ENCODE measurements at regions not wholly inside any gene's neighbourhood (a gene's known extent, or its start where the extent isn't known, plus 50 kb on each side); places are given as distances from the start of the nearest gene placed in this dataset.
A peak's percentile ranks its signal among the peaks of the same experiment; 100 is the strongest.

DNA sequence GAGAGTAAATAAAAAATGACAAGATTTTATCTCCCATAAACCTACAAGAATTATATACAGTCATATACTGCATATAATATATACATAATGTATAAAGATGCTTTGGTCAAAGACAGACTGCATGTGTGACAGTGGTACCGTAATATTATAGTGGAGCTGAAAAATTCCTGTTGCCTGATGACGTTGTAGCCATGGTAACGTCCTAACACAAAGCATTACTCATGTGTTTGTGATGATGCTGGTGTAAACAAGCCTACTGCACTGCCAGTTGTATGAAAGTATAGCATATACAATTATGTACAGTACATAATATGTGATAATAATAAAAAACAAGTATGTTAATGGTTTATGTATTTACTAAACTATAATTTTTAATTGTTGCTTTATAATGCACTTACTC, 245.2 kb upstream of the CENPE start:
- DNase-seq: peak in 1 of 2 experiments; percentile 60
- Histone ChIP-seq H3K4me3 (no peak overlapping the region), H4K20me1 (ENCODE audit: insufficient read depth) (no peaks in the 10 kb centered on the region), H3K27me3 (ENCODE audit: insufficient read depth, low read depth) (no peaks in the 10 kb centered on the region), H3K36me3 (ENCODE audit: low read depth) (no peaks in the 10 kb centered on the region), H3K9me3 (ENCODE audit: insufficient read depth, low read depth) (no peaks in the 10 kb centered on the region), H3K4me2 (no peak overlapping the region), H2AFZ (no peak overlapping the region), H3K4me1 (replicated peaks; ENCODE audit: insufficient read depth) (no peaks in the 10 kb centered on the region), H3K79me2 (ENCODE audit: low read depth) (no peaks in the 10 kb centered on the region), H3K27ac (no peak overlapping the region), H3K9me2 (ENCODE audit: insufficient read depth) (no peaks in the 10 kb centered on the region), H3F3A (ENCODE audit: insufficient read depth, low read depth) (no peaks in the 10 kb centered on the region)
- ChIA-PET POLR2A (ENCODE audit: unreplicated experiment) (no interaction called here), CTCF (no interaction called here)
- no TSS peak for BruUV-seq (replicated peaks)
- intact Hi-C loops (cut with micrococcal nuclease; ENCODE audit: unreplicated experiment): no loop called here
- no peak for TF ChIP-seq EZH2 (IDR thresholded peaks at IDR 0.05; ENCODE audit: low read depth)
- TF ChIP-seq, protein P1, sequence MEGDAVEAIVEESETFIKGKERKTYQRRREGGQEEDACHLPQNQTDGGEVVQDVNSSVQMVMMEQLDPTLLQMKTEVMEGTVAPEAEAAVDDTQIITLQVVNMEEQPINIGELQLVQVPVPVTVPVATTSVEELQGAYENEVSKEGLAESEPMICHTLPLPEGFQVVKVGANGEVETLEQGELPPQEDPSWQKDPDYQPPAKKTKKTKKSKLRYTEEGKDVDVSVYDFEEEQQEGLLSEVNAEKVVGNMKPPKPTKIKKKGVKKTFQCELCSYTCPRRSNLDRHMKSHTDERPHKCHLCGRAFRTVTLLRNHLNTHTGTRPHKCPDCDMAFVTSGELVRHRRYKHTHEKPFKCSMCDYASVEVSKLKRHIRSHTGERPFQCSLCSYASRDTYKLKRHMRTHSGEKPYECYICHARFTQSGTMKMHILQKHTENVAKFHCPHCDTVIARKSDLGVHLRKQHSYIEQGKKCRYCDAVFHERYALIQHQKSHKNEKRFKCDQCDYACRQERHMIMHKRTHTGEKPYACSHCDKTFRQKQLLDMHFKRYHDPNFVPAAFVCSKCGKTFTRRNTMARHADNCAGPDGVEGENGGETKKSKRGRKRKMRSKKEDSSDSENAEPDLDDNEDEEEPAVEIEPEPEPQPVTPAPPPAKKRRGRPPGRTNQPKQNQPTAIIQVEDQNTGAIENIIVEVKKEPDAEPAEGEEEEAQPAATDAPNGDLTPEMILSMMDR (conservative IDR thresholded peaks at IDR 0.05): no peak

DNA sequence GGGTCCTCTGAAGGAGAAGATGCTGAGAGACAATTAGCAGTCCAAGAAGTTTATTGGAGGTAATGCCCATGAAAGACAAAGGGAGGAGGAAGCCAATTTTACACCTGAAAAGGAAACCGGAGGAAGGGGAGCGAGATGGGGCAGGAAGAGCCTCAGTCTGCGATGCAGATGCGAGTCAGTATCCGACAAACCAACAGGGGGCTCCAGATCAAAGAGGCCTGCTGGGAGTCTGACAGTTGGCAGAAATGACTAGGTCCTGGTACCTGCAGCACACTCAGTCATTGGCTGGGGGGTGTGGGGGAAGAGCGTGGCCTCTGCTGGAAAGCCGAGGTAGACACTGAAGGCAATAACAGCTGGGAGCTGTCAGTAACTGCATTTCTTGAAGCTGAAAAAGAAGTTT, 231.1 kb upstream of the CENPE start:
- Histone ChIP-seq H3K9me3 (ENCODE audit: insufficient read depth, low read depth) (no peaks in the 10 kb centered on the region), H2AFZ (no peak overlapping the region), H3K4me1 (replicated peaks; ENCODE audit: insufficient read depth) (peaks cover 12% of the 10 kb centered on the region), H3K4me2 (no peak overlapping the region), H3K36me3 (ENCODE audit: low read depth) (no peaks in the 10 kb centered on the region), H3K4me3 (no peak overlapping the region), H3F3A (ENCODE audit: insufficient read depth, low read depth) (peaks cover 5% of the 10 kb centered on the region; the same call in 1 of the 2 replicates), H4K20me1 (ENCODE audit: insufficient read depth) (no peaks in the 10 kb centered on the region), H3K27ac (no peak overlapping the region), H3K9me2 (ENCODE audit: insufficient read depth) (no peaks in the 10 kb centered on the region), H3K79me2 (ENCODE audit: low read depth) (no peaks in the 10 kb centered on the region), H3K27me3 (ENCODE audit: insufficient read depth, low read depth) (no peaks in the 10 kb centered on the region)
- no peak for DNase-seq
- BruUV-seq (replicated peaks): no TSS peak
- ChIA-PET CTCF (no interaction called here), POLR2A (ENCODE audit: unreplicated experiment) (no interaction called here)
- intact Hi-C loops (cut with micrococcal nuclease; ENCODE audit: unreplicated experiment): no loop called here
- TF ChIP-seq, protein P1 (conservative IDR thresholded peaks at IDR 0.05): no peak
- no peak for TF ChIP-seq EZH2 (IDR thresholded peaks at IDR 0.05; ENCODE audit: low read depth)

DNA sequence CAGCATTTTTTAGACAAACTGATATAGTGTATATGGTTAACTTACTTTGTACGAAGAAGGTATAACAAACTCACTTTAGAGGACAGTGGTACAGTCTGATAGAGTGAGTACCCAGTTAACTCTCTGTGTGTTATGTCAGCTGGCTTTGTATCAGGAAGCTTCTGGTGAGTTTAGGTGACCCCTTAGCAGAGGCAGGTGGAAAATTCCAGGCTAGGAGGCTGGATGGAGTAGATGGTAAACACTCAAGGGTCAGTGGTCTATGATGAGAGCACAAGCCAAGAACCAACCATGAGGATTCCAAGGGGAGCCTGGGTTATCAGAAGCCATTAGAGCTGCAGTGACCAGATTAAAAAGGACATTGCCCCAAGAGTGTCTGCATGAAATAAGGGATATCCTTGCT, 227.3 kb upstream of the CENPE start:
- H3K27ac ChIP-seq: peak overlapping the region; percentile 23; the same call in 1 of the 2 replicates
- peaks cover 5% of the 10 kb centered on the region; the same call in 1 of the 2 replicates for H3F3A ChIP-seq (ENCODE audit: insufficient read depth, low read depth)
- TF ChIP-seq EZH2 (IDR thresholded peaks at IDR 0.05; ENCODE audit: low read depth): no peak
- TF ChIP-seq, protein P1 (conservative IDR thresholded peaks at IDR 0.05): no peak
- no peaks in the 10 kb centered on the region for H4K20me1 ChIP-seq (ENCODE audit: insufficient read depth)
- ChIA-PET POLR2A (ENCODE audit: unreplicated experiment) (no interaction called here), CTCF (no interaction called here)
- H2AFZ ChIP-seq: no peak overlapping the region
- no peaks in the 10 kb centered on the region for H3K9me3 ChIP-seq (ENCODE audit: insufficient read depth, low read depth)
- DNase-seq: no peak
- no TSS peak for BruUV-seq (replicated peaks)
- H3K4me2 ChIP-seq: peak overlapping the region; percentile 7; the same call in 1 of the 2 replicates
- H3K36me3 ChIP-seq (ENCODE audit: low read depth): no peaks in the 10 kb centered on the region
- H3K79me2 ChIP-seq (ENCODE audit: low read depth): no peaks in the 10 kb centered on the region
- intact Hi-C loops (cut with micrococcal nuclease; ENCODE audit: unreplicated experiment): no loop called here
- H3K9me2 ChIP-seq (ENCODE audit: insufficient read depth): no peaks in the 10 kb centered on the region
- peaks cover 12% of the 10 kb centered on the region for H3K4me1 ChIP-seq (replicated peaks; ENCODE audit: insufficient read depth)
- H3K4me3 ChIP-seq: no peak overlapping the region
- no peaks in the 10 kb centered on the region for H3K27me3 ChIP-seq (ENCODE audit: insufficient read depth, low read depth)

Measured in PC-9 (cell line).